Loucy (cell line): ENCODE measurements at regions not wholly inside any gene's neighbourhood (a gene's known extent, or its start where the extent isn't known, plus 50 kb on each side); places are given as distances from the start of the nearest gene placed in this dataset.

ENCODE experiments used
- CTCF ChIP-seq: fragments of 200-600 bp; sonication (generic); conservative IDR thresholded peaks from 2 replicates; pipeline ENCODE4 v1.5.1; 2014; ENCODE audit warnings: mild to moderate bottlenecking, antibody characterized with exemption, low read length
- EZH2phosphoT487 ChIP-seq: fragments of 200-600 bp; IDR thresholded peaks from 2 replicates; pipeline ENCODE4 v1.6.1; 2018; ENCODE audit warnings: antibody characterized with exemption, mild to moderate bottlenecking, moderate library complexity, borderline replicate concordance

- TF ChIP-seq CTCF = no peak
- TF ChIP-seq EZH2phosphoT487 = no peak
These were observed 193.2 kb upstream of the MYOCD start for GRCh38 chr17:12472252-12473173.
